HepG2 (cell line): ENCODE measurements at regions not wholly inside any gene's neighbourhood (a gene's known extent, or its start where the extent isn't known, plus 50 kb on each side); places are given as distances from the start of the nearest gene placed in this dataset.

ENCODE experiments used
- ATAC-seq: fragments of 200-7000 bp; cut with Tn5 transposase; 3 replicates; pipeline ENCODE4 v1.9.1; 2020; ENCODE audit warnings: mild to moderate bottlenecking, moderate library complexity
- BruUV-seq: library from RNA; stranded (reverse); fragments of 400-500 nt; replicated peaks from 2 replicates; lab custom pipeline; 2021; lab: Mats Ljungman, UMichigan
- CTCF ChIA-PET: fragments of 300-600 bp; formaldehyde crosslinking; extraction: SDS; loops from one replicate; lab custom pipeline; 2021; ENCODE audit warnings: low total read pairs, inconsistent platforms, low intra/inter-chr PET ratio; lab: Yijun Ruan, JAX
- POLR2A ChIA-PET: fragments of 350-600 bp; sonication (Branson Sonifier 250); formaldehyde crosslinking; loops from one replicate; lab custom pipeline; 2020; ENCODE audit warnings: antibody characterized with exemption, inconsistent platforms; lab: Yijun Ruan, JAX
- DNase-seq: peaks from one replicate; pipeline ENCODE4 v3.0.0-alpha.2; 2015; ENCODE audit warnings: low spot score
- FAIRE-seq: peaks from 3 replicates; lab custom pipeline; 2011; peaks lifted over from hg19 to GRCh38; lab: Jason Lieb, UNC
- H2AFZ ChIP-seq: one replicate; pipeline ENCODE4 v1.6.1; 2011; ENCODE audit warnings: low read length, inconsistent platforms
- H3K27ac ChIP-seq: fragments of 300-600 bp; 3 replicates; pipeline ENCODE4 v1.8.0; 2011; ENCODE audit warnings: mixed run types, mild to moderate bottlenecking, mixed read lengths, low read length, inconsistent platforms; ENCODE audit not compliant: insufficient read depth; ENCODE audit errors: extremely low read length
- H3K27me3 ChIP-seq, 2 experiments: fragments of 200-600 bp in 1 of 2; 2 replicates in 1 of 2; 3 replicates in 1 of 2; pipeline versions ENCODE4 v1.6.0 to v1.8.0; 2011; ENCODE audit warnings: low read length in 2 of 2, mild to moderate bottlenecking in 2 of 2, moderate library complexity in 2 of 2, inconsistent platforms in 1 of 2; ENCODE audit not compliant: insufficient read depth in 2 of 2, control insufficient read depth in 1 of 2
- H3K36me3 ChIP-seq, 2 experiments: fragments of 200-600 bp in 1 of 2; replicated peaks in 1 of 2; 2 replicates in 1 of 2; 3 replicates in 1 of 2; pipeline versions ENCODE4 v1.5.1 to v1.8.0; 2011; ENCODE audit warnings: low read length in 2 of 2, inconsistent platforms in 1 of 2; ENCODE audit not compliant: insufficient read depth in 2 of 2, control insufficient read depth in 1 of 2
- H3K4me1 ChIP-seq: 2 replicates; pipeline ENCODE4 v1.5.1; 2012; ENCODE audit warnings: low read length, inconsistent platforms; ENCODE audit not compliant: insufficient read depth
- H3K4me2 ChIP-seq: 2 replicates; pipeline ENCODE4 v1.6.0; 2011; ENCODE audit warnings: low read depth, low read length, inconsistent platforms
- H3K4me3 ChIP-seq, 3 experiments: fragments of 200-600 bp in 1 of 3; sonication (generic), shearing (Covaris generic) in 1 of 3; replicated peaks in 1 of 3; 2 replicates each; pipeline ENCODE4 v1.5.1; 2011 to 2016; ENCODE audit warnings: low read length in 3 of 3, inconsistent platforms in 2 of 3, low read depth in 2 of 3, mild to moderate bottlenecking in 2 of 3, control low read depth in 1 of 3, mixed read lengths in 1 of 3; ENCODE audit not compliant: insufficient read depth in 1 of 3
- H3K79me2 ChIP-seq: one replicate; pipeline ENCODE4 v1.6.1; 2011; ENCODE audit warnings: low read length, inconsistent platforms; ENCODE audit not compliant: insufficient read depth
- H3K9ac ChIP-seq: 2 replicates; pipeline ENCODE4 v1.6.0; 2011; ENCODE audit warnings: mild to moderate bottlenecking, low read depth, low read length, inconsistent platforms; ENCODE audit not compliant: insufficient read depth
- H3K9me3 ChIP-seq: 2 replicates; pipeline ENCODE4 v1.5.1; 2012; ENCODE audit warnings: mild to moderate bottlenecking, low read length
- H4K20me1 ChIP-seq: 2 replicates; pipeline ENCODE4 v1.6.0; 2011; ENCODE audit warnings: inconsistent platforms, mild to moderate bottlenecking, low read length, moderate library complexity; ENCODE audit not compliant: insufficient read depth
- ARNT2 ChIP-seq: sonication (generic); formaldehyde crosslinking; IDR thresholded peaks from 2 replicates; pipeline ENCODE4 v1.8.0; 2022; ENCODE audit warnings: mild to moderate bottlenecking, low read depth, missing genetic modification reagents, moderate library complexity
- ATF7 ChIP-seq, 2 experiments: fragments of 450-650 bp in 1 of 2; sonication (generic) in 1 of 2; formaldehyde crosslinking in 1 of 2; IDR thresholded peaks; 2 replicates each; pipeline versions ENCODE4 v1.4.0 to v1.6.1; 2016 to 2020; ENCODE audit warnings: antibody characterized with exemption in 1 of 2, mild to moderate bottlenecking in 1 of 2, missing genetic modification reagents in 1 of 2
- DNMT3B ChIP-seq: conservative IDR thresholded peaks from 2 replicates; pipeline ENCODE4 v1.6.1; 2016; ENCODE audit warnings: missing biosample characterization, control low read depth
- ELF4 ChIP-seq: sonication (generic); formaldehyde crosslinking; IDR thresholded peaks from 2 replicates; pipeline ENCODE4 v1.5.0; 2020; ENCODE audit warnings: missing genetic modification reagents, mild to moderate bottlenecking, moderate library complexity, borderline replicate concordance
- KDM3A ChIP-seq: IDR thresholded peaks from 2 replicates; pipeline ENCODE4 v1.6.1; 2018; ENCODE audit warnings: low read depth, missing compliant biosample characterization
- MAF1 ChIP-seq: sonication (generic); formaldehyde crosslinking; IDR thresholded peaks from 2 replicates; pipeline ENCODE4 v1.5.0; 2020; ENCODE audit warnings: missing genetic modification reagents, borderline replicate concordance
- MTA3 ChIP-seq: sonication (generic); formaldehyde crosslinking; IDR thresholded peaks from 2 replicates; pipeline ENCODE4 v1.4.0; 2020; ENCODE audit warnings: missing genetic modification reagents
- MZF1 ChIP-seq: sonication (generic); formaldehyde crosslinking; IDR thresholded peaks from 2 replicates; pipeline ENCODE4 v1.8.1; 2023; ENCODE audit warnings: mild to moderate bottlenecking, missing genetic modification reagents, borderline replicate concordance
- POLR2G ChIP-seq: fragments of 200-400 bp; formaldehyde crosslinking; IDR thresholded peaks from 2 replicates; pipeline ENCODE4 v1.6.1; 2018; ENCODE audit warnings: mild to moderate bottlenecking, low read depth, low read length, moderate library complexity
- ZKSCAN5 ChIP-seq: sonication (generic); formaldehyde crosslinking; IDR thresholded peaks from 2 replicates; pipeline ENCODE4 v1.5.1; 2020; ENCODE audit warnings: mild to moderate bottlenecking, missing genetic modification reagents
- ZNF20 ChIP-seq: sonication (generic); formaldehyde crosslinking; IDR thresholded peaks from 2 replicates; pipeline ENCODE4 v1.4.0; 2020; ENCODE audit warnings: mild to moderate bottlenecking, moderate library complexity, missing genetic modification reagents
- ZNF234 ChIP-seq: sonication (generic); formaldehyde crosslinking; conservative IDR thresholded peaks from 2 replicates; pipeline ENCODE4 v1.5.1; 2020; ENCODE audit warnings: mild to moderate bottlenecking, missing genetic modification reagents
- ZNF644 ChIP-seq: IDR thresholded peaks from 2 replicates; pipeline ENCODE4 v1.6.1; 2016; ENCODE audit warnings: low read depth
- WGBS: methylation state at CpG from one replicate; pipeline ENCODE4 v1.1.6; 2017; ENCODE audit warnings: low lambda C conversion rate; 5-methylcytosine and 5-hydroxymethylcytosine counted together
- in situ Hi-C: cut with HindIII; loops from 2 replicates; pipeline ENCODE4 v1.10.0; 2017; ENCODE audit warnings: low pct_unique_long_range_greater_than_20kb; ENCODE audit not compliant: extremely low pct_ligation_motif_present
- intact Hi-C: fragments of 100-400 bp; cut with micrococcal nuclease; formaldehyde crosslinking; loops from one replicate; pipeline ENCODE4 v1.10.0; 2022; ENCODE audit not compliant: unreplicated experiment

DNA sequence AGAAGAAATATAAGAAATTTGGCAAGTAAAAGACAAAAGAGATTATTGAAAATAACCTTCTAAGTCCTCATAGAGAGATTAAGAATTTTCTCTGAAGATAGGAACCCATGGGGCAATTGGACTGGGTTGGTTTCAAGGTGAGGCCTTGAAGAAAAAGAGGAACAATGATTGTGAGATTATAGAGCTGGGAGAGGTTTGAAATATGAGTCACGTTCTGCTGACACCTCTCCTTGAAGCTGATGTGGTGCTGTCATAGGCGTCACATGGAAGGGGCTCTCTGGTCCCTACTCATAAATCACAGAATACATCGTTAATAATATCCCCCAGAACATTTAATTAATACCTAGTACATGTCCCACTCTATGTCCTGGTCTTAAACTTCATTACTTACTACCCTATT lies 227.6 kb upstream of the PDE3A start:
- Histone ChIP-seq H3K9me3 (no peaks in the 10 kb centered on the region), H3K4me3 (no peak overlapping the region), H3K36me3 (no peaks in the 10 kb centered on the region), H3K79me2 (no peaks in the 10 kb centered on the region), H4K20me1 (no peaks in the 10 kb centered on the region), H2AFZ (no peak overlapping the region), H3K9ac (no peak overlapping the region), H3K4me1 (no peaks in the 10 kb centered on the region), H3K4me2 (no peak overlapping the region), H3K27me3 (no peaks in the 10 kb centered on the region), H3K27ac (no peak overlapping the region)
- WGBS: 2% methylated on average over 3 of the region's 3 CpGs
- FAIRE-seq: no peak
- ChIA-PET CTCF (no interaction called here), POLR2A (no interaction called here)
- in situ Hi-C loops (no loop called here), intact Hi-C loops (no loop called here)
- no peak for ATAC-seq
- no TSS peak for BruUV-seq
- TF ChIP-seq MTA3 (no peak), ZNF20 (no peak), ZNF644 (CRISPR knock-in tag) (no peak), ZNF234 (CRISPR knock-in tag) (no peak), KDM3A (CRISPR knock-in tag) (no peak), ELF4 (CRISPR knock-in tag) (no peak), ZKSCAN5 (CRISPR knock-in tag) (no peak), POLR2G (no peak), MAF1 (CRISPR knock-in tag) (no peak), MZF1 (CRISPR knock-in tag) (no peak), ARNT2 (CRISPR knock-in tag) (no peak)
- DNase-seq: no peak

DNA sequence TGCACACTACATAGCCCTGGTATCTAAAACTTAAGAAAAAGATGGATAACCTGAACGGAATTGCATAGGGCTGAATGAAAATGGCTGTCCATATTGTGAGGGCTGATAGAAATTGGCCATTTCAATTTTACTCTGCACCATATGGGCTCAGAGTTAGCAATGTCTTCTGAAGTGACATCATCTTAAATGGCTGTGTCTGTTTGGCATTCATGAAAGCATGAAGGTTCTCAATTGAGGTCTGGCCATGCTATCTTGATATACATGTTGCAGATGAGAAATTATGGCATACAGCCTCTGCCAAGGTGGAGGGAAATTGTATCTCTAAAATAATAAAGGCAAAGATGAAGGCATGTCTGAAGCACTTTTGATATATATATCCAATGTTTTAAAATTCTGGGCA lies 226.0 kb upstream of the PDE3A start:
- DNase-seq (no peak), ATAC-seq (no peak), FAIRE-seq (no peak)
- H3K9ac ChIP-seq: no peak overlapping the region
- H3K36me3 ChIP-seq: no peaks in the 10 kb centered on the region
- 0% methylated on average over 1 of the region's 1 CpG for WGBS
- no peak overlapping the region for H2AFZ ChIP-seq
- ChIA-PET POLR2A (no interaction called here), CTCF (no interaction called here)
- H3K9me3 ChIP-seq: no peaks in the 10 kb centered on the region
- no peak overlapping the region for H3K4me3 ChIP-seq
- no peaks in the 10 kb centered on the region for H4K20me1 ChIP-seq
- H3K4me1 ChIP-seq: no peaks in the 10 kb centered on the region
- no peaks in the 10 kb centered on the region for H3K27me3 ChIP-seq
- H3K4me2 ChIP-seq: no peak overlapping the region
- intact Hi-C loops: no loop called here
- in situ Hi-C loops: no loop called here
- TF ChIP-seq ATF7 (IDR thresholded peaks at IDR 0.05): peak; percentile 27; the same call in 1 of the 2 replicates
- TF ChIP-seq ATF7 (CRISPR knock-in tag; IDR thresholded peaks at IDR 0.05): no peak
- no peak for TF ChIP-seq DNMT3B (CRISPR knock-in tag)
- no TSS peak for BruUV-seq
- H3K27ac ChIP-seq: no peak overlapping the region
- H3K79me2 ChIP-seq: no peaks in the 10 kb centered on the region
